MM.1S (cell line): ENCODE measurements at regions not wholly inside any gene's neighbourhood (a gene's known extent, or its start where the extent isn't known, plus 50 kb on each side); places are given as distances from the start of the nearest gene placed in this dataset.

ENCODE experiments used
- CTCF ChIP-seq: fragments of 300-600 bp; sonication (generic); IDR thresholded peaks from 2 replicates; pipeline ENCODE4 v1.5.1; 2016; ENCODE audit warnings: antibody characterized with exemption, low read length, mixed read lengths
- EZH2phosphoT487 ChIP-seq: fragments of 300-600 bp; sonication (generic); IDR thresholded peaks from 2 replicates; pipeline ENCODE4 v1.6.1; 2018; ENCODE audit warnings: antibody characterized with exemption, low read length

GRCh38 chr11:28704801-28705200 is 596.6 kb downstream of the METTL15 start:
- TF ChIP-seq CTCF: no peak
- TF ChIP-seq EZH2phosphoT487: no peak
